HG03432 (cell line): ENCODE measurements at regions not wholly inside any gene's neighbourhood (a gene's known extent, or its start where the extent isn't known, plus 50 kb on each side); places are given as distances from the start of the nearest gene placed in this dataset.
"Not testable (repeated sequence)": the region's sequence is repeated elsewhere in the genome, so short reads cannot be mapped to it uniquely, and the experiment has no call there.

ENCODE experiments used
- ATAC-seq: cut with Tn5 transposase; IDR thresholded peaks from one replicate; pipeline ENCODE4 v1.9.1; 2021; ENCODE audit warnings: mild to moderate bottlenecking, moderate library complexity; ENCODE audit not compliant: unreplicated experiment

DNA sequence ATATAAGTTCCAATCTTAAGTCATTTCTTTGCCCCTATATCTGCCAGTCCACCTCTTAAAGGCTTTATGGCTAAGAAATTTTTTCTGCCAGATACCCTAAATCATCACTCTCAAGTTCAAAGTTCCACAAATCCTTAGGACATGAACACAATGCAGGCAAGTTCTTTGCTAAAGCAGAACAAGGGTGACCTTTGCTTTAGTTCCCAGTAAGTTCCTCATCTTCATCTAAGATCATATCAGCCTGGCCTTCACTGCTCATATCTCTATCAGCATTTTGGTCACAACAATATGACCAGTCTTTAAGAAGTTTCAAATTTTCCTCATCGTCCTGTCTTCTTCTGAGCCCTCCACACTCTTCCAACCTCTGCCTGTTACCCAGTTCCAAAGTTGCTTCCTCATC lies 402.2 kb upstream of the RUNX1 start:
- ATAC-seq, result no peak

DNA sequence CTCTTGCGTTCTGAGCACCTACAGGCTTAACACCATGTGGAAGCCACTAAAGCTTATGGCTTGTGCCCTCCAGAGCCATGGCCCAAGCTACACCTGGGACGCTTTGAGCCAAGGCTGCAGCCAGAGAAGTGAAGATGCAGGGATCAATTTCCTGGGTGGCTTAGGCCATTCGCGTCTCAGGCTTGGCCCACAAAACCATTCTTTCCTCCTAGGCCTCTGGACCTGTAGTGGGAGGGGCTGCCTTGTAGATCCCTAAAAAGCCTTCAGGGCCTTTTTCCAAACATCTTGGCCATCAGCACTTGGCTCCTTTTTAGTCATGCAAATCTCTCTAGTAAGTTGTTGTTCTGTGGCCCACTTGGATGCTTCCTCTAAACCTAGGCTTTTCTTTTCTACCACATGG lies 401.7 kb upstream of the RUNX1 start:
- ATAC-seq, result no peak

DNA sequence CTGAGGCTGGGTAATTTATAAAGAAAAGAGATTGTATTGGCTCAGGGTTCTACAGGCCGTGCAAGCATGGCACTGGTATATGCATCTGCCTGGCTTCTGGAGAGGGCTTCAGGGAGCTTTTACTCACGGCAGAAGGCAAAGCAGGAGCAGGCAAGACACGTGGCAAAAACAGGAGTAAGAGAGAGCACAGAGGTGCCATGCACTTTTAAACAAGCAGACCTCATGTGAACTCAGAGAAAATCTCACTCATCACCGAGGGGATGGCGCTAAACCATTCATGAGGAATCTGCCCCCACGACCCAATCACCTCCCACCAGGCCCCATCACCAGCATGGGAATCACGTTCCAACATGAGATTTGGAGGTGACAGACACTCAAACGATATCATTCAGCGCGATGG lies 400.7 kb upstream of the RUNX1 start:
- no peak for ATAC-seq

DNA sequence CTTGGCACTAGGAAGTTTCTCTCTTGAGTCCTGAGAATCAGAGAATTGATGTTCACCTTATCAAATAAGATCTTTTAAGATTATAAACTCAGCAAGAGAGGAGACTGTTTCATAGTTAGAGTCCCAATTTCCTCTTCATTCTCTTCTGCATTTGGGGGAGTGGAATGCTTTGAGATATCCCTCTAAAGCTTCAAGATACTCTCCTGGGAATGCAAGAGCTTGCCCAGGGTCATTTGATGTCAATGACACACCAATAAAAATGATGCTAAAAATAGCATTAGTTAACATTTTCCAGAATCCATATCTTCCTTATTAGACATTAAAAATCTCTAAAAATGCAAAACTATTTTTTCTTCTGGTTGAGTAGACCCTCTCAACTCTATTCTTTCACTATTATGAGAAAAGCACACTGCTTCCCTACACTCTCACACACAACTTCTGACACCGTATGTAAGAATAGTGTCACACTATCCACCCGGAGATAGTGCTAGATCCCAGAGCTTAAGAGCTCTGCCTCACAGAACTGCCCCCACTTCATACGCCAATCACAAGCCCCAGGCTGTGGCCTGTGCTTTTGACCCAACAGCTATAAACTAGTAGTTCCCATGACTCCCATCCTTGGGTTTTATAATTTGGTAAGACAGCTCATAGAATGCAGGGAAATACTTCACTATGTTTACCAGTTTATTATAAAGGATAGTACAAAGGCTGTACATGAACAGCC lies 399.9 kb upstream of the RUNX1 start:
- no peak for ATAC-seq

DNA sequence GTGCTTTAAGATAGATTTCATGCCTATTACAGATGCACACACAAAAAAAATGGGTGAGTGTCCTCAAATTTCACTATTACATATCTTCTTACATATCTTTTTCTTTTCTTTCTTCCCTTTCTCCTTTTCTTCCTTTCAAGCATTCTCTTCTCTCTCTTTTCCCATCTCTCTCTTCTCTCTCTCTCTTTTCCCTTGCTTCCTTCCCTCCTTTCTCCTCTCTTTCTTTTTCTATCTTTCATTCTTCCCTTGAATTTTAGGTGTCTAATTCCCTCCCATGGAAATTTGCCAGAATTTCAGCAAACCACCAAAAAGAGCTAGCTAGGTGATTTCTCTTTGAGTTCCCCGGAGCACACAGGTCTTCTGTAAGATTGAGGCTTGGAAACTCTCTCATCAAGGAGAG lies 395.3 kb upstream of the RUNX1 start:
- ATAC-seq, result no peak

DNA sequence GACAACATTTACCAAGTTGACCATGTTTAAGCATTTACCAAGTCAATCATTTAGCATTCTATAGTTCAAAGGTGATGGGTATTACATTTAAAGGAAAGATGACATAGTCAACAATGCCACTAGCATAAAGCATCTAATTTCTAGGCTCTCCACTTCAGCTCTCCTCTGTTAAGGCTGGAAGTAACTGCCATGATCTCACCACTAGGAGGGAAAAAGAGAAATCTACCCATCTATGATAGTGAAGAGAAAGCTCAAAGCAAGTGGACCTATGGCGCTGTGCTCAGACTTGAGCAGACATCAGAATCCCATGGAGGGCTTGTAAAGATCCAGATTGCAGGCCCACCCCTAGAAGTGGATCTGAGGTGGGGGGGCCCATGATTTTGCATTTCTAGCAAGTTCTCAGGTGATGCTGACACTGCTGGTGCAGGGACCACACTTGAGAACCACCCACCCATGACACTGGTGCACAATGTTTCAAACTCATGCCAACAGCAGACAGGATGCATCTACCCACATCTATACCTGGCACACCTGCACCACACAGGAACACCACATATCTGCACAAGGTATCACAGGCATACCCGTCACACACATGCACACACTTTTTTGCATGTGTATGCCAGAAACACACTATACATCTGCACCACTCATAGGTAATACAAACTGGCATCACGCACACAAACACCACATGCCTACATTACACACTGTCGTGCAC lies 392.9 kb upstream of the RUNX1 start:
- no peak for ATAC-seq

DNA sequence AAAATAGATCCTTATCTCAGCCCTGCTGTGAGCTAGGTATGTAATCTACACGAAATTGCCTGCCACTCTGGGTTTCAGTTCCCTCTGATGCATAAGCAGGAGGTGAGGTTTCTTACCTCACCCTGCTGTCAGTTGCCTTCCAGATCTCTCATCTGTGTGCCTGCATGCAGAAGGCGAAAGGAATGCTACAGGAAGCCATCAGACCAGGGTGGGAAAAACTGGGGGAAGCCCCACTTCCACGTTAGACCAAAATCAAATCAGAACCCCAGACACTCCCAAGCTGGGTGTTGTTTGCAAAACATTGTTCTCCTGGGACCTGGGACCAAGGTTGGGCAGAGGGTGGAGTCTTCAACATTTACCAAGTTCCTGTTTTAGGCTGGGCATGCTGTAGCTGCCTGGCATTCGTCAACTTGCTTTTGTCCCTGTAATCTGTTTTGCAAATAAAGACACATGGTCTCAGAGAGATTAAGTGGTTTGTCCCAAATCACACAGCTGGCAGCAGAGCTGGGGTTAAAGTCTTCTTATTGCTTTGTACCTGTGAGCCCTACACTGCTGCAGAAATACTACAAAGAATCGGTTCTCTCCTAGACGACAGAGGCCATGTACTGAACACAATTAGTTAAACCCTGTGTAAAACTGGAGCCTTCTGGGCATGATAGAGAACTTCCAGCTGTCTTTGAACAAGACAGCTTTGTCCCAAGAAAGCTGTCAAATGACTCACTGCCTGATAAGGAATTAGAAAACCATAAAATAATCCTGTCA lies 389.7 kb upstream of the RUNX1 start:
- peak; percentile 77 for ATAC-seq

DNA sequence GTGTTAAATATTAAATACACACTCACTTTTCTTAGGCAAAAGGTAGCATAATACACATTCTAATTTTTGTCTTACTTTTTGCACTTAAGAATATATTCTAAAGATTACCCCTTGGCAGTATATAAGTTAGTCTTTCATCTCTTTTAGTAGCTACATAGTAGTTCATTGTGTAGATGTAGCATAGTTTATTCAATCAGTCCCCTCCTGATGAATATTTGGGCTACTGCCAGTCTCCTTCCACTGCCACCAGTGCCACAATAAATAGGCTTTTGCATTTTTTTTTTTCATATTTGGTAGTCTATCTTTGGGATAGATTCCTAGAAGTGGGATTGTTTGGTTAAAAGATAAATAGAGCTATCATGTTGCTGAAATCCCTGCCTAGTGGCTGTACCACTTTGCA lies 388.8 kb upstream of the RUNX1 start:
- no peak for ATAC-seq

DNA sequence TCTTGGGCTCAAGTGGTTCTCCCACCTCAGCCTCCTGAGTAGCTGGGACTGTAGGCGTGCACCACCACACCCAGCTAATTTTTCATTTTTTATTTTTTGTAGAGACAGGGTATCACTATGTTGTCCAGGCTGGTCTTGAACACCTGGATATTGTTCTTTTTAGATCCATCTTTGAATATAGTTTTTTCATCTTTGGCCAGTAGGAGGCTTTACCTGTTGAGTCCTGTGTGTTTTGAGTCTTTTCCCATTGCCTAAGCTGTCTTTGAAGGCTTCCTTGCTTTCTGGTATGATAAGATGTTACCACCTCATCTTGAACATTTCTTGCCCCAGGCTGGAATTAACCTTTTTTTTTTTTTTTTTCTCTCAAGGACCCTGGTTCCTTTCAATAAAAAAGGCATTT lies 387.8 kb upstream of the RUNX1 start:
- ATAC-seq, result no peak

DNA sequence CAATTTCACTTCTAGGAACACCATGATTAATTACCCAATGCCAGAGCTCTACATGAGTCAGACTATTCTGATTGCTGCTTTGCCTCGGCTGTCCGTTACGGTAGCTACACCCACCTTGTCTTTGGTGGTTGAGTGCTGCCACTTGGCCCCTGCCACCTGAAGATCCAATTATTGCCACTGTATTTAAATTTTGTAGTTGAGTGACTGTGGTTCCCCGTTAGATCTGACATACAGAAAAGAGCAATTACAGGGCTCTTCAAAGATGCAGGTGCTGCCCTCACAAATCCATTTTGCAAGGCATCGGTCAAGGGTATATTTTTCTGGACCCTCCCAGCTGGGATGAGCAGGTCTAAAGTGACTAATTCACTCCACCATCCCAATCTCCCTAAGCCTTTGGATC lies 383.5 kb upstream of the RUNX1 start:
- ATAC-seq, result not testable (repeated sequence)

DNA sequence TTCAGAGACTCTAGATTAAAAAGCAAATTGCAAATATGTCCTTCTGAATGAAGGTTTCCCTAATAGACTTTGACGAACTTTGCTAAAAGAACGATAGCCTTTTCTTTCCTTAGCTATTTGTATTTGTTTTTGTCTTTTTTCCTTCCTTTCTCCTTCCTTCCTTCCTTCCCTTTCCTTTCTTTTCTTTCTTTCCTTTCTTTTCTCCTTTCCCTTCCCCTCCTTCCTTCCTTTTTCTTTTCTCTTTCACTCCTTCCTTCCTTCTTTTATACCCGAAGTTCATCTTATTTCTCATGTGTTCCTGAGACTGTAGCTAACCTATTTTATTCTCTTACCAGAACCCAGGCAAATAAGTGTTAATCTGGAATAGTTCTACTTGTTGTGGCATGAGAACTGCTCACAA lies 381.2 kb upstream of the RUNX1 start:
- no peak for ATAC-seq

DNA sequence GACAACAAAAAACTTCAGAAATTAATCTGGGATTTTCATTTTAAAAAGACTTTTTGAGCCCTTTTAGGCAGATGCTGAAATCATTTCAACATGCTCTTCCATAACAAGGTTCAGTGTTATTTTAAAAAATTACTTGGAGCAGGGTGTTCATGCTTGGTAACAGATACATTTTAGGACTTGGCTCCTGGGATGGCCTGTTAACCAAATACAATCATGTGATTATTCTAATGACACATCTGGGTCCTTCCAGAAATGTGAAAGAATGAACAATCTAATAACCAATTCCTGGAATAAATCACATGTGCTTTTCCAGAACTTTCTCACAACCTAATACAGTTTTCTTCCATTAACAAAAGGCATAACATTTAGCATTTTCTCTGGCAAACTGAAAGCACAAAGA lies 379.8 kb upstream of the RUNX1 start:
- ATAC-seq, result no peak

DNA sequence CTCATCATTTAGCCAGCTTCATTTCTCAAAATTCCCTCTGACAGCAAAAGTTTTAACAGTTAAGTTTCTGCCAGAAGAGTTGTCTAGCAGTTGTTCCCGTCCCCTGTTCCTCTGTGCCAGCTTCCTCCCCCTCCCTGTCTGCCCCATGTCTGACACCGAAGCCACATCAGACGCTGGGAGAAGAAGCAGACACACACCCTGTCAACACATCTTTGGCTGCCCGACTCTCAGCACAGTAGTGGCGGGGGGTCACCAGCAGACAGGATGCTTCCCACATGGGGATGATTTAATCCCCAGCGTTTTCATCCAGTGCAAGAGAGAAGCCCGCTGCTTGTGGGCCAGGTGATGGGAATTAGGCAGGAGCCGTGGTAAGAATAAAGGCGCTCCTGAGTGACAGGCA lies 379.4 kb upstream of the RUNX1 start:
- ATAC-seq, result no peak

DNA sequence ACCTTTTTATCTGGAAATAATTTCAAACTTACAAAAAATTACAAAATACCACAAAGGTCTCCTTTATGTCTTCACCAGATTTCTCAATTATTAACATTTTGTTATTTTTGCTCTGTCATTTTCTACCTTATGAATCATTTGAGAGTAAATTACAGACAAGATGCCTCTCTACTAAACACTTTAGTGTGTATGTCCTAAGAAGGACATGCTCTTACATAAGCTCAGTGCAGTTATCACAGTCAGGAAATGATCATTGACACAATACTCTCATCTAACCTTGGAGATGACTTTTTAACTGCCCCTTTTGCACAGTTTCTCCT lies 378.9 kb upstream of the RUNX1 start:
- no peak for ATAC-seq

DNA sequence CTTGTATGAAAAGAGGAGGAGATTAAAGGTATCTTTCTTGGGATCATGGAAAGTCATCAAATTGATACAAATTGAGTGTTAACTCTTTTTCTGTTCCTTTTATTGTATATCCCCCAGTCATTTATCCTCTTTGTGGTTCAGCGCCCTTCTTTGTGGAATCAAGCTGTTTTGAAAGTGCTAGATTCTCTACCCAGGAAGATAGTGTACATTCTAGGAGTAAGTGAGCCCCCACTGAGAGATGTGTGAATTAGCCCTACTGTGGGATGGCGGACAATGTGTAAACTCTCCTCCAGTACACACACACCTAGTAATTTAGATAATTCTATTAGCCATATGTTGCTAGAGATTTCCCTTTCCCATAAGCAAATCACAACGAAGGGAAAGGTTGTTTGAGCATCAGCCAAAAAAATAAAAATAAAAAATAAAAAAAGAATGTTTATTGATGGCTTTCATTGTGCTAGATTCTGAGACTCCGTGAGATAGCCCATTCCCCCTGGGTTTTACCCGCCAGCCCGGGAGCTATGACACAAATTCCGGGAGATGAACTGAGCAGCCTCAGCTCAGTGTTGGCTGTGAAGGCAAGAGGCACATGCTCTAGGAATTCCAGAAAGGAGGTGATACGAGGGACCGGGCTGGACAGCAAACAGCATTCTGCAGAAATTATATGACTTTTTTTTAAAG lies 378.4 kb upstream of the RUNX1 start:
- ATAC-seq, result no peak

DNA sequence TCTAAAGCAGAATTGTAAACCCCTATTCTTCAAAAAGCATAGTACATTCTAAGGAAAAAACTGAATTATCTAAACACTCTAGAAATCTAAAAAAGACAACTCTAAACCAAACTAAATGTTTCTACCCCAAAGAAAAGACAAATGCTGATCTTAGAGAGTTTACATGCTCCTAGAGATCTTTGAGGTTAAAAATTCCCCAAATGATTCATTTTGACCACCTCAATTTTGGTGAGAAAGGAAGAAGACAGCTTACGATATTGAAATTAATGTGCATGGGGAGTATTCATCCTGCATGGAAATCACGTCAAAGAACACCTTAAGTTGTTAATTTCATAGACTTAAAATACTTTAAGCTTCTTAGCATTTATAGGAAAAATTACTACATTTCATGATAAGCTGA lies 377.8 kb upstream of the RUNX1 start:
- no peak for ATAC-seq

DNA sequence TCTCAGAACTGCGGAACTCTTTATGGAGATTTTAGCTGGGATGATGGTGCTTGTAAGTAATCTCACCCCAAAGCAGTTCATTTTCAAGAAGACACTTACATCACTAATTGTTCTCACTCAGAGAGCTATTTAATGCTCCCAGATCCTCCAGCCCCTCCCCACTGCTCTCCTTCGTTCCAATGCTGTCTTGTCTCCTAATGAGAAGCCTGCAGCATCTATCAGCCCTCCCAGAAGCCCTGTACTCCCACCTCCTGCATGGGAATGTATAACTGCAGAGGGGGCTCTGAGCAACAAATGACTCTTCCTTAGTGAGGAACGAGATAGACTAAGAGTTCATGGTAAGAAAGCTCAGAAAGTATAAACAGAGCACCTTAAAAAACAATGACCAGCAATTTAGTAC lies 377.4 kb upstream of the RUNX1 start:
- no peak for ATAC-seq

DNA sequence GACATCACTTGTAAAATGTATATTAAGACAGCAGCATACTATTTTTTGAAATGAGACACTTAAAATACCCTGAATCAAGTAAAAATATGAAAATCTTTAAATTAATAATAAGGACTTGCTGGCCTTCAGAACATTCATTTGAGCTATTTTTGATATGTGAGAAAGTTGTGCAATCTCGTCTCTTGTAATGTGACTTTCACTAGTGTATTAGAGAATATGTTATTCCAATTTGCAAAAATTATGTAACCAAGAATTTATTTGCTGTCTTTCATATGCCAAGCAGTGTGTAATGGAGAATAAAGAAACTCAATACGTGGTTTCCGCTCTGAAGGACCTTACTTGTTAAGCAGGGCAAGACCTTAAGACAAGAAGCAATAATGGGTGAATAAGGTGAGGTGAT lies 375.0 kb upstream of the RUNX1 start:
- ATAC-seq, result no peak

DNA sequence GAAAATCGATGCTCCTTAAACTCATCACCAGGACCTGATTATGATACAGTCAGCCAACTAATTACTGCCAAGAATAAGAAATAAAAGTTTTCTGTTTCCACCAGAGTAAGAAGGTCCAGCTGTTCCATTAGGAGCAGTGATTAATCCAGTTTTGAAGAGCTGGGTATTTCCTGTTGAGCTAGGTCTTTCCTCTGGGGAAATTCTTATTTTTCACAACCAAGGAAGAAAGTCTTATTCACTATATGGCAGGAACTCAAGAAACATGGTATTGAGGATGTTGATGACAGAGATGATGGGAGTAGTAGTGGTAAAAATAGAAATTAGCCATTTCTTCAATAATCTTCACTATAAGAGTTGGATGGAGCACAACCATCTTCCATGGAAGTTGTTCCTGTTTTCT lies 374.6 kb upstream of the RUNX1 start:
- no peak for ATAC-seq

DNA sequence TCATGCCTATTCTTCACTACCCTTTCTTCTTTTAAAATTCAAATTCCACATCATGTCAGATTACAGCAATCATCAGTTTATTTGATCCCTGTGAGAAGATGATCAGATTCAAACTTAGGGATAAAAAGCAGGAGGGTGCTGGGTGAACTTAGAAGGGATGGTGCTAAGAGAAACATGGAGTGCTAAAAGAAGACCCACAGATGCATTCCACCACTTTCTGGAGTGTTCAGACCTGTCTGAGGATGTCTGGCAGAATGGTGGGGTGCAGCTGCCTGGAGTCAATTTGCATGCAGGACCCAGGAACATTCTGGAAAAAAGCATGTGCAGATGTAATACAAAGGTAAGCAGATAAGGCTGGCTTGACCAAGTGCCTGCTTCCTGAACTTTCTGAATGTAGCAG lies 372.9 kb upstream of the RUNX1 start:
- no peak for ATAC-seq

DNA sequence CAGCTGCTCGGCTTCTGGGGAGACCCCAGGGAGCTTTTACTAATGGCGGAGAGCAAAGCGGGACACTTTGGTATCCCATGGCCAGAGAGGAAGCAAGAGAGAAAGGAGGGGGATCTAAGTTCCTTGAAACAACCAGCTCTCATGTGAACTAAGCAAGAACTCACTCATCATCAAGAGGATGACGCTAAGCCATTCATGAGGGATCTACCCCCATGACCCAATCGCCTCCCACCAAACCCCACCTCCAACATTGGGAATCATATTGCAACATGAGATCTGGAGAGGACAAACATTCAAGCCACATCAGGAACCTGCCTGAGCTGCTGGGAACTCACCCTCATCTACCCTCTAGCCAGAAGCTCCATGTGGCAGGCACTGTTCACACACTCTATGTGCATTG lies 372.1 kb upstream of the RUNX1 start:
- ATAC-seq, result no peak

DNA sequence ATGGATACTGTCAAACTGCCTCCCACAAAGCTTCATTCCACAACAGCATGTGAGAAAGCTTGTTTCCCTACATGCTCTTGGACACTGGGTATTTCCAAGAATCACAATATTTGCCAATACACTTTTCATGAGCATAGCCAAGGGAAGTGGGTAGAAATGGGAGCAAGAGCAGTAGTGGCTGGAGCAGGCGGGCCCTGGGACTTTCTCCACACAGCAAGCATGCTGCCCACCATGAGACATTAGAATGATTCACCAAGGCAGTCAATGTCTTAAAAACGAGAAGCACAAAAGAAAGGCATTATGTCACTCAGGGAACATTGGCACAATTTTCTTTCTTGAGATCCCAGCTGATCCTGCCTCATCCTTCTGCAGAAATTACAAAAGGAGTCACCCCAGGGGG lies 371.6 kb upstream of the RUNX1 start:
- no peak for ATAC-seq
